T-helper 17 cell (primary cell): ENCODE measurements at regions not wholly inside any gene's neighbourhood (a gene's known extent, or its start where the extent isn't known, plus 50 kb on each side); places are given as distances from the start of the nearest gene placed in this dataset.

Experiments
- ATAC-seq: fragments of 150-1000 bp; cut with Tn5 transposase; 2 replicates; pipeline ENCODE4 v1.10.0; 2021; ENCODE audit warnings: mild to moderate bottlenecking, moderate library complexity
- DNase-seq, 3 donors: peaks; one replicate each; pipeline versions ENCODE4 v3.0.0 to v3.0.0-alpha.2; 2020 to 2021
- H3K9me3 ChIP-seq: one replicate; pipeline ENCODE4 v1.7.0; 2013; ENCODE audit warnings: low read length, mild to moderate bottlenecking; ENCODE audit not compliant: control insufficient read depth, poor library complexity, severe bottlenecking
- H3K27ac Mint-ChIP-seq: one replicate; pipeline ENCODE4 v1.8.0; 2022; ENCODE audit warnings: mild to moderate bottlenecking, moderate library complexity, mixed read lengths
- H3K27me3 Mint-ChIP-seq: one replicate; pipeline ENCODE4 v1.8.0; 2022; ENCODE audit warnings: mixed read lengths
- H3K36me3 Mint-ChIP-seq: one replicate; pipeline ENCODE4 v1.8.0; 2022; ENCODE audit warnings: low read depth, mixed read lengths
- H3K4me1 Mint-ChIP-seq: one replicate; pipeline ENCODE4 v1.8.0; 2022; ENCODE audit warnings: mild to moderate bottlenecking, mixed read lengths
- H3K4me3 Mint-ChIP-seq: one replicate; pipeline ENCODE4 v1.8.0; 2022; ENCODE audit warnings: mild to moderate bottlenecking, moderate library complexity, mixed read lengths

GRCh38 chr3:36197151-36197550 is 183.2 kb upstream of the STAC start:
- H3K4me1 Mint-ChIP-seq, result no peaks in the 10 kb centered on the region
- no peaks in the 10 kb centered on the region for H3K36me3 Mint-ChIP-seq
- H3K4me3 Mint-ChIP-seq, result no peak overlapping the region
- no peak for DNase-seq
- H3K27ac Mint-ChIP-seq, result no peak overlapping the region
- no peak for ATAC-seq
- no peaks in the 10 kb centered on the region for H3K27me3 Mint-ChIP-seq
- H3K9me3 ChIP-seq, result no peaks in the 10 kb centered on the region

GRCh38 chr3:36201546-36201945 is 178.8 kb upstream of the STAC start:
- Mint-ChIP-seq H3K27me3 (no peaks in the 10 kb centered on the region), H3K4me3 (no peak overlapping the region), H3K36me3 (no peaks in the 10 kb centered on the region), H3K27ac (no peak overlapping the region), H3K4me1 (no peaks in the 10 kb centered on the region)
- no peak for DNase-seq
- ATAC-seq, result no peak
- no peaks in the 10 kb centered on the region for H3K9me3 ChIP-seq

DNA sequence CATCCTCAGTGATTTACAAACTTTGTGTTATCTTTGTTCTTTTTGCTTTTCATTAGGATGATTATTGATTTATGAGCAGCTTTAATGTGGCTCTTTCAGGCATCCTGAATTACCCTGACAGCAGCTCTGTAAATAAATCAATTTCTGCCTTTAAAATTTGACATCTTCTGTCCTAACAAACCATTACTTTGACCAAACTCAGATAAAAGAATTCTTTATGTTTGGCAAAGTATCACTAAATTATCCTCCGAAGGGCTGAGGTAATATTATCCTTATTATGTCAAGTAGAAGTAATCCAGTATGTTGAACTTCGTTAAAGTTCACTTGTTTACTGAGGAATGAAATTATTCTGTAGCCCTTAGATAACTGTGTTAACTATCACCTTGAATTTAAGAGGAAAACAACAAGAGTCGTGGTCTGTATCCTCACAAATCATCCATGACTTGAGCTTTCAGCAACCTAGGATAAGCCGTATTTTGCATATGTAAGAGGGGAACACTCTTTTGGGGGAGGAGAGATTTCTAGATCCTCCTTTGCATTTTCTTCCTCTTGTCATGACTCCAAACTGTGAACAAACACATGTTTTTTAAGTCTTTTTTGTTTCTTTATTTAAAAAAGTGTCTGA is 173.2 kb upstream of the STAC start:
- no peak for DNase-seq
- no peaks in the 10 kb centered on the region for H3K27me3 Mint-ChIP-seq
- no peak for ATAC-seq
- H3K9me3 ChIP-seq, result no peaks in the 10 kb centered on the region
- no peaks in the 10 kb centered on the region for H3K4me1 Mint-ChIP-seq
- H3K4me3 Mint-ChIP-seq, result no peak overlapping the region
- no peaks in the 10 kb centered on the region for H3K36me3 Mint-ChIP-seq
- H3K27ac Mint-ChIP-seq, result no peak overlapping the region

DNA sequence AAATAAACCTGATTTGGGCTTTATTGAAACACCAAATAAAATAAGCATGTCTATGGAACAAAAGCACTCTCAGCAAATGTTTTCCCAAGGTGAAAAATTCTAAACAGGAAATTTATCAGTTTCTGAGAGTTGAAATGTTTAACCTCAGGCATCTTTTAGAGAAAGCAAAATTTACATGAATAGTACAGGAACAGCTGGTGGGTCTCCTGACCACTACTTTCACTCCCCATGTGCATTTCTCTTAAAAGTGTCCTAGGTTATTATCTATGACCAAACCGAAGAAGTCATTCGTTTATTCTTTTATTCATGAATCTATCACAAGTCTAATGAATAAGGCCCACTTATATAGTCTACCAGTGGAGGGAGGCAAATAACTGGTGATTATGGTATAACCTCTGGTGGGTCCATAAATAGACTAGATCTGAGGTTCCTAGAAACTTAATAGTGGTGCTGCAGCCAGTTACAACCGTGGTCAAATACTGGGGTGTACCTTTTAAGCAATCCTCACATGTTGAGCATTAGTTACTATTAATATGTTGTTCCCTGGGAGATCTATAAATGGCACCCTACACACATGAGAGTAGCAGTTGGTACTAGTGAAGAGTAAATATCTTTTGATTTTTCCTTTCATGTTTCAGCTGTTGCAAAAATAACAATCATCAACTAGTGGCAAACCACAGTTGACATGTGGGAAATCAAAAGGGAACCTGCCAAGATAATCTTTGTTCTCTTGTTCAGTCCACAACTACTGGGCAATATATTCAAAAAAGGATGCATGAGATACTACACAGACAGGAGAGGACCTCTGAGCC is 169.3 kb upstream of the STAC start:
- DNase-seq, result no peak
- no peak overlapping the region for H3K27ac Mint-ChIP-seq
- H3K27me3 Mint-ChIP-seq, result no peaks in the 10 kb centered on the region
- no peaks in the 10 kb centered on the region for H3K36me3 Mint-ChIP-seq
- no peak for ATAC-seq
- no peaks in the 10 kb centered on the region for H3K9me3 ChIP-seq
- H3K4me3 Mint-ChIP-seq, result no peak overlapping the region
- H3K4me1 Mint-ChIP-seq, result no peaks in the 10 kb centered on the region

- H3K27ac Mint-ChIP-seq, result no peak overlapping the region
- H3K9me3 ChIP-seq, result no peaks in the 10 kb centered on the region
- DNase-seq (no peak), ATAC-seq (no peak)
- no peaks in the 10 kb centered on the region for H3K27me3 Mint-ChIP-seq
- H3K4me3 Mint-ChIP-seq, result no peak overlapping the region
- no peaks in the 10 kb centered on the region for H3K36me3 Mint-ChIP-seq
- H3K4me1 Mint-ChIP-seq, result no peaks in the 10 kb centered on the region
Observed at GRCh38 chr3:36211652-36211999, 168.7 kb upstream of the STAC start.

GRCh38 chr3:36212251-36212650 is 168.1 kb upstream of the STAC start:
- Mint-ChIP-seq H3K4me1 (no peaks in the 10 kb centered on the region), H3K36me3 (no peaks in the 10 kb centered on the region), H3K4me3 (no peak overlapping the region), H3K27ac (no peak overlapping the region), H3K27me3 (no peaks in the 10 kb centered on the region)
- no peak for DNase-seq
- H3K9me3 ChIP-seq, result no peaks in the 10 kb centered on the region
- ATAC-seq, result no peak

DNA sequence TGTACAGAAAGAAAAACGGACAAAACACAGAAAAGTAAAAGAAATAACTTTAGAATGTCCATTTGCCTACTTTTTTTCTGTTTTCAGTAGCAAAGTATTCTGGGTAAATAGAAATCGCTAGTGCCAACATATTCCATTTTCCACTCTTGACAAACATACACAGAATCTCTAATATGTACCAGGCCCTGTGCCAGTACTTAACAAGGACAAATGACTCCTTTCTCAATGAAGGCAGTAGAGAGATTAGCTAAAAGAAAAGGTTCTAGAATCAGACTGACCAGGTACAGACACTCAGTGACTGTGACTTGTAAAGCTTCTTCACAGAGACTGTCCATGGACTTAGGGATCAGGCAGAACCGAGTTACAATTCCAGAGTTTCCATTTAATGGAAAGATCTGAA is 165.8 kb upstream of the STAC start:
- no peaks in the 10 kb centered on the region for H3K36me3 Mint-ChIP-seq
- H3K27ac Mint-ChIP-seq, result no peak overlapping the region
- H3K9me3 ChIP-seq, result no peaks in the 10 kb centered on the region
- DNase-seq, result no peak
- H3K27me3 Mint-ChIP-seq, result no peaks in the 10 kb centered on the region
- ATAC-seq, result no peak
- no peaks in the 10 kb centered on the region for H3K4me1 Mint-ChIP-seq
- no peak overlapping the region for H3K4me3 Mint-ChIP-seq

GRCh38 chr3:36215241-36215640 is 165.1 kb upstream of the STAC start:
- H3K4me1 Mint-ChIP-seq, result no peaks in the 10 kb centered on the region
- ATAC-seq, result no peak
- H3K36me3 Mint-ChIP-seq, result no peaks in the 10 kb centered on the region

GRCh38 chr3:36219398-36219797 is 160.9 kb upstream of the STAC start:
- DNase-seq (no peak), ATAC-seq (no peak)
- no peaks in the 10 kb centered on the region for H3K4me1 Mint-ChIP-seq
- H3K36me3 Mint-ChIP-seq, result no peaks in the 10 kb centered on the region
- H3K4me3 Mint-ChIP-seq, result no peak overlapping the region
- no peaks in the 10 kb centered on the region for H3K27me3 Mint-ChIP-seq
- no peak overlapping the region for H3K27ac Mint-ChIP-seq
- no peaks in the 10 kb centered on the region for H3K9me3 ChIP-seq

More at GRCh38 chr3:36215241-36215640, 165.1 kb upstream of the STAC start:
- no peak overlapping the region for H3K4me3 Mint-ChIP-seq
- H3K27me3 Mint-ChIP-seq, result no peaks in the 10 kb centered on the region
- H3K9me3 ChIP-seq, result no peaks in the 10 kb centered on the region
- H3K27ac Mint-ChIP-seq, result no peak overlapping the region
- no peak for DNase-seq

- DNase-seq (no peak), ATAC-seq (no peak)
- no peaks in the 10 kb centered on the region for H3K9me3 ChIP-seq
- no peaks in the 10 kb centered on the region for H3K27me3 Mint-ChIP-seq
- no peak overlapping the region for H3K4me3 Mint-ChIP-seq
- no peak overlapping the region for H3K27ac Mint-ChIP-seq
- H3K4me1 Mint-ChIP-seq, result no peaks in the 10 kb centered on the region
- H3K36me3 Mint-ChIP-seq, result no peaks in the 10 kb centered on the region
Observed at GRCh38 chr3:36220173-36220572, 160.1 kb upstream of the STAC start.

GRCh38 chr3:36221975-36222374 is 158.3 kb upstream of the STAC start:
- no peak for ATAC-seq
- Mint-ChIP-seq H3K4me1 (no peaks in the 10 kb centered on the region), H3K36me3 (no peaks in the 10 kb centered on the region), H3K27me3 (no peaks in the 10 kb centered on the region), H3K4me3 (no peak overlapping the region), H3K27ac (no peak overlapping the region)
- H3K9me3 ChIP-seq, result no peaks in the 10 kb centered on the region
- DNase-seq, result no peak

- Mint-ChIP-seq H3K36me3 (no peaks in the 10 kb centered on the region), H3K27me3 (no peaks in the 10 kb centered on the region), H3K4me3 (no peak overlapping the region), H3K27ac (no peak overlapping the region), H3K4me1 (no peaks in the 10 kb centered on the region)
- no peak for ATAC-seq
- no peak for DNase-seq
- no peaks in the 10 kb centered on the region for H3K9me3 ChIP-seq
Observed at GRCh38 chr3:36227980-36228379, 152.3 kb upstream of the STAC start.

DNA sequence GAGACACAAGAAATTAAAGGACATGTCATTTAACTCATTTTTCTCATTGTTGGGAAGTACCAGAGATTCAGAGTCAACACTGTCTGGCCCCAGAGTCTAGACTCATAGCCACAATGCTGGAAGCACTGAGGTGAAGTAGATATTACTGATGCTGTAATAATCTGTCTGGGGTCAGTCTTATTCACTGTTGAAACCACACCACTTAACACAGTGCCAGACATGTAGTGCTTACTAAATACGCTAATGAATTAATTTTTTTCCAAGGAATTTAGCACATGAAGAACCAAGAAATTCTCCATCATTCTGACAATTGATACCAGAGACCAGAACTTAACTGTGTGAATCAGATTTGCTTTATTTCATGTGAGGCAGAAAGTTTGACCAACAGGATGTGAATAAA is 150.8 kb upstream of the STAC start:
- DNase-seq, result no peak
- H3K4me1 Mint-ChIP-seq, result no peaks in the 10 kb centered on the region
- no peaks in the 10 kb centered on the region for H3K9me3 ChIP-seq
- H3K36me3 Mint-ChIP-seq, result no peaks in the 10 kb centered on the region
- no peak for ATAC-seq
- no peak overlapping the region for H3K4me3 Mint-ChIP-seq
- H3K27ac Mint-ChIP-seq, result no peak overlapping the region
- H3K27me3 Mint-ChIP-seq, result no peaks in the 10 kb centered on the region
